HG03135 (cell line): ENCODE measurements at regions not wholly inside any gene's neighbourhood (a gene's known extent, or its start where the extent isn't known, plus 50 kb on each side); places are given as distances from the start of the nearest gene placed in this dataset.
A peak's percentile ranks its signal among the peaks of the same experiment; 100 is the strongest.

Experiments used
- ATAC-seq: cut with Tn5 transposase; IDR thresholded peaks from one replicate; pipeline ENCODE4 v1.9.1; 2021; ENCODE audit warnings: mild to moderate bottlenecking, moderate library complexity; ENCODE audit not compliant: unreplicated experiment

DNA sequence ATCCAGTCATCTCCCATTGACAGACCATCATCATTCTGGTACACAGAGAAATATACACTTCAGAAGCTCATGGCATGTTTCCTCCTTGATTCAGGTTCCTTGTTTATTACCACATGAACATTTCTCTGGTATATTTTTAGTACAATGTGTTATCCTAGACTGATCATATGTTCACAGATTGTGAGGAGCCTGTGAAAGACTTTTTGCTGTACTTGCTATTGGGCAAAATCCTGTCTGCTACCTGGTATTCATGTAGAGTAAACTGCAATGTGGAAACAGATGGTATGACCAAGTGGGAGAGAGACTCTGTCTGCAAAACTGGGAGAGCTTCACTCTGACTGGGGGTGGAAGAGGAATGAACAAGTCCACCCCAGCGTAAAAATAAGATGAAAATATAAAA is 657.2 kb downstream of the IRS1 start:
- ATAC-seq, result no peak

DNA sequence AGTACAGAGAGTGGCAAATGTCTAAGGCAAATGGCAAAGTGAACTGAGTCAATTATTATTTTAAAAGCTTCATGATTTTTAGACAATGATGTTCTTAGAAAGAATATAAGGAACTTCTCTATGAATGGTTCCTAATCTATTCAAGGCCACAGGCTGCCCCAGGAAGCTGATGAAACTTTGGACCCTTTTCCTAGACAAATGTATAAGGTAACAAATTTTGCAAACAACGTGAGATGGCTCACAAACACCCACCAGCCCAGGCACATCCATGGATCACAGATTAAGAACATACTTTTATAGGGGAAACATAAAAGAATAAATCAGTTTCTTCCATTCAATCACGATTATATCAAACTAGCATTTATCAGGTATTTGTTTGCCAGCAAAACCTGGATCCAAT is 659.0 kb downstream of the IRS1 start:
- no peak for ATAC-seq

DNA sequence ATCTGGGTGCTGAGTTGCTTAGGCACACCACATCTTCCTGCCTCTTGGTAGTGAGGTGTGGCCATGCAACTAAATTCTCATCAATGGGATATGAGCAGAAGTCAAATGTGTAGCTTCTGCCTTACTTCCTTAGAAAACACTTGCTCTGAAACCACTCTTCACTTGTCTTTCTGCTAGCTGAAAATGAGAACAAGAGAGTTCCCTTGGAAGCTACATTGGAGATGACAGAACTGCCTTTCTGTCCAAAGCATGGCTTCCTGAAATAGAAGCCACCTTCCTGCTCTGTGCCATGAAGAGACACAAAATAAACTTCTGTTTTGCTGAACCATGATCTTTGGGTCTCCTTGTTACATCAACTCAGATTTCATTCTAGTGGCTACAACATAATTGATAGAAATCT is 659.9 kb downstream of the IRS1 start:
- ATAC-seq, result no peak

DNA sequence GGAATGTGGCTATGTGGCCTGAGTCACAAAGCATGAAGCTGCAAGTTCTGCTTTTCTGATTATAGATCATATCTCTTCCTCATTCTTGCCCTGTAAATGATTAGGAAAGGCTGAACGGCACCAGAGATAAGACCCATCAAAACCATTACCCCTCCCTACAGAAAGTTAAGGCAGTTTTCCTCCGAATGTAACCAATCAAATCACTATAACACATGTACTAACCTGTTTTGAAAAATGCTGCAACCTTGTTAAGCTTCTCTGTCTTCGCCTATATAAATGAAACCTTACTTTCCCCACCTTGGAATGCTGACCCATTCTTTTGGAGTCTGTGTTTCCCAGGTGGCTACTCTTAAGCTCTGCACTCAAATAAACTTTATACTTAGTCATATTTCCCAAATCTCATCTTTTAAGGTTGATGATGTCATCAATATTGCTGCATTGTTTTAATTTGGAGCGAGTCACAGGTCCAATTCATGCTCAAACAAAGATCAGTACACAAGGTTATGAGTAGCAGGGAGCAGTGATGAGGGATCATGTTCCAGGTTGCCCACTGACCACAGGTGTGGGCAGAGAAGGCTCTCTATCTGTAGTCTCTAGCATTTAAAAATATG is 662.3 kb downstream of the IRS1 start:
- ATAC-seq, result peak; percentile 78

DNA sequence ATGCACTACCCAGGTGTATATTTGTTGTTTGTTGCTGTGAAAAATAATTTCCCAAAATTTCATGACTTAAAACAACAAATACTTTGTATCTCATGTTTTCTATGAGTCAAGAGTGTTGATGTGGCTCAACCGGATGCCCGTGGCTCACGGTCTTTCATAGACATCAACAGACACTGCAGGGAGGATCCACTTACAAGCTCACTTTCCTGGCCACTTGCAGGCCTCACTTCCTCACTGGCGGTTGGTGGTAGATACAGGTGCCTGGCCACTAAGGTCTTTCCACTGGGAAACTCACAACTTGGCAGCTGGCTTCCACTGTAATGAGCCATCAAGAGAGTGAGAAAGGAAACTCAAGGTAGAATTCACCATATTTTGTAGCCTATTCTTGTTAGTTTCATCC is 662.9 kb downstream of the IRS1 start:
- ATAC-seq, result peak; percentile 80

DNA sequence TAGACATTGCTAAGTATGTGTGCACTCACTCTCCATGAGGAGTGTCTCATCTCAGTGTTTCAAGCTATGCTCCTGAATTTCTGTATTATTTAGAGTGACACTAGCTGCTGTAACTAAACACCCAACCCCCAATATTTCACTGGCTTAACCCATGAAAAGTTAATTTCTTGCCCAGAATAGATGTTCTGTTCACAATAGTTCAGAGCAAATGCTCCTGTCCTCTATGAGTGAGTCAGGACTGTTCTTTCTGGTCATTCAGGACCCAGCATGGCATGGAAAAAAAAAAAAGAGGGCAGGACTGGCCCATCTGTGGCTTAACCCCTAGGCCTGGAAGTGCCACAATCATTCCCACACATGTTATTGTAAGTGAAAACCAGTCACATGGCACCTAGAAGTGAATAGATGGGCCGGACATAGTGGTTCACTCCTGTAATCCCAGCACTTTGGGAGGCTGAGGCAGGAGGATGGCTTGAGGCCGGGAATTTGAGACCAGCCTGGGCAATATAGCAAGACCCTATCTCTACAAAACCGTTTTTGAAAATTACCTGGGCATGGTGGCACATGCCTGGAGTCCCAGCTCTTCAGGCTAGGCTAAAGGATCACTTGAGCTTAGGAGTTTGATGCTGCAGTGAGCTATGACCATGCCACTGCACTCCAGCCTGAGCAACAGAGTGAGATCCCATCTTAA is 663.6 kb downstream of the IRS1 start:
- no peak for ATAC-seq

DNA sequence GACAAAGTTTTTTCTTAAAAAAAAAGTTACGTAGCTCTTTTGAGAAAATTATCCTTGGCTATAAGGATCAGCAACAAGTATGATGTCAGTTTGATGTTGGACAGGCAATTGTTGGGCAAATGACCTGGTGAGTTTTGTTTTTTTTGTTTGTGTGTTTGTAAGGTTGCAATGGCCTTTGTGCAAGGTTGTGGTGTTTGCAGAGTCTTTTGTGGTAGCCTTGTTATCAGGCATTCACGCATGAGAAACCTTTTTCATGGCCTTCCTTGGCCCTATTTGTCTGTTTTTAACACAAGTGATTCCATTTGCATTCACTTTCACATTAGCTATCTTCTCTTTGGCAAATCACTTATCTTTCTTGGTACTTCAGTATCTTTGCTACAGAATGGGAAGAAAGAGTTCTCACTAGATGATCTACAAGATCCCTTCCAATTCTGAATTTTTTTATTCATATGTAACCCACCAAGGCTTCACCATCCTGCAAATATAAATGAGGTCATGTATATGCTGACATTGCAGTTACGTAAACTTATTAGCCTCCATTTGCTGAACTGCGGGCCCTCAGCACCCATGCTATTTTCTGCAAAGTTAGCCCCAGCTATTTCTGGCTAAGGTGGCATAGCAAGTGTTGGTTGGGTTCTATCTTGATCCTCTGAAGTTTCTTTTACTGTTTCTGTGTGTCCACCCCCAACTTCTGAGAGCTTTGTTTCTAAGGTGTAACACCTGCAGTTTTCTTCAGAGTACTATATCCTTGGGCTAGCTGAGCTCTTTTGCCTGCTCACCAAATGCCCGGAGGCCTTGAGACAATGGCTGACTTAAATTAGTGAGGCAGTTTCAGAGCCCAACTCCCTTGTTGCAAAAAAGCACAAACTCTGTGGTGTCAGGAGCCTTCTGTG is 667.1 kb downstream of the IRS1 start:
- ATAC-seq, result no peak

DNA sequence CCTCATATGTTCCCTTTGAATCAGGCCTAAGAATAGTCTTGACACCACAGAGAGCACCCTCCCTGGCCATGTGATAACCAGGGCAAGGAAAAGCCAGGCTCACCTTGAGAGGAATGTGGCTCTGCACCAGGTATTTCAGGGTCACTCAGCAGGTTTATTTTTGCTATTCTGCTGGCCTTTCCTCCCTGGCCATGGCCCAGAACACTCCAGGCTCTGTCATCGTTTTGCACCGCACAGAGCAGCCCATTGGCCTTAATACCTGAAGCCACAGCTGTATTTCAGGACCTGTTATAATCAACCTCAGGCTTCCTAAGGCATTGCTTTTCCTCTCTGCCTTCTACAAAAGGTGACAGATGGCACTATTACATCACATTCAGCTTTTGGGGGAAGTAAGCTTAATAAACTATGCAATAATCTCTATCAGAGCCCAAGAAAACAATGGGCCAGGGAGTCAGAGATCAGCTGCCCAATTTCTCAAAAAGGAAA is 668.3 kb downstream of the IRS1 start:
- ATAC-seq, result no peak

DNA sequence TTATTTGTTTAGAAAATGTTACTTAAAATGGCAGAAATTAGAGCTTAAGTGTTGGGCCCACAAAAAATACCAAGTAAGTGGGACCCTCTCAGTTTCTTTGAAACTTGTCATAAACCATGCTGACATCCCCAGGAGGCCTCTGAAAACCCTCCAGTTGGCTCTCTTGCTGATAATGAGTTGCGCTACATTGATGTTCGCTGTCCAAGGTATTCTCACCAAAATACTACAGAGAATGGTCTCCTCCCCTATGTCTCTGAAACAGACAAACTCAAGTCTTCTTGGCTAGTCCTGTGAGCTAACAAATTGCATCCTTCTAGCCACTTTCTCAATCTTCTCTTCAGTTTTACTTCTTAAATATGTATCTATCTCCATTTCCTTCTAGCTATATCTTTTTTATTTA is 669.4 kb downstream of the IRS1 start:
- no peak for ATAC-seq

DNA sequence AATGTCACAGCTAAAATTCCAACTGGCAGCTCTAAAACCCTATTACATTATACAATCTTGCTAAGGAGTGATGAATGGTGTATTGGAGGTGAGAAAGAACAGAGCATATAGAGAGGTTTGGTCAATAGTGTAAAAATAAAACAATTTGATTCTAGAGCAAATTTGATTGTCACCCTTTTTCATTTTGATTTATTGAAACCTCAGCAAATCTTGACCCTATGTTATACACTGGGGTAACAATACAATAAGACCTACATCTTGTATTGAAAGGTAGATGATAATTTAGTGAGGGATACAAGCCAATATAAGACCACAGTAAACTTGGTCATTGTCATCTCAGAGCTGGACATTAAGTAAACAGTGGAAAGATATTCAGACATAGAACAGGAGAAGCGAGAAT is 671.9 kb downstream of the IRS1 start:
- no peak for ATAC-seq

DNA sequence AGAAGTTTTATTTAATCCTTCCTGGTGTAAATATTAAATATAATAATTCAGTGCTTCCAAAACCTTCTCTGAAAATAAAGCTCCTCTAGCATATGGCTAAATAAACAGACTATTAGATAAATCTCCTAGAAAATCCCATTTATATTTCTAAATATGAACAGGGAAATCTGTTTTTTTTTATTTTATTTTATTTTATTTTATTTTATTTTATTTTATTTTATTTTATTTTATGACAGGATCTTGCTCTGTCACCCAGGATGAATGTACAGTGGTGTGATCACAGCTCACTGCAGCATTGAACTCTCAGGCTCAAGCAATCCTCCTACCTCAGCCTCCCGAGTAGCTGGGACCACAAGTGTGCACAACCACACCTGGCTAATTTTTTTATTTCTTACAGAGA is 673.5 kb downstream of the IRS1 start:
- ATAC-seq, result no peak

DNA sequence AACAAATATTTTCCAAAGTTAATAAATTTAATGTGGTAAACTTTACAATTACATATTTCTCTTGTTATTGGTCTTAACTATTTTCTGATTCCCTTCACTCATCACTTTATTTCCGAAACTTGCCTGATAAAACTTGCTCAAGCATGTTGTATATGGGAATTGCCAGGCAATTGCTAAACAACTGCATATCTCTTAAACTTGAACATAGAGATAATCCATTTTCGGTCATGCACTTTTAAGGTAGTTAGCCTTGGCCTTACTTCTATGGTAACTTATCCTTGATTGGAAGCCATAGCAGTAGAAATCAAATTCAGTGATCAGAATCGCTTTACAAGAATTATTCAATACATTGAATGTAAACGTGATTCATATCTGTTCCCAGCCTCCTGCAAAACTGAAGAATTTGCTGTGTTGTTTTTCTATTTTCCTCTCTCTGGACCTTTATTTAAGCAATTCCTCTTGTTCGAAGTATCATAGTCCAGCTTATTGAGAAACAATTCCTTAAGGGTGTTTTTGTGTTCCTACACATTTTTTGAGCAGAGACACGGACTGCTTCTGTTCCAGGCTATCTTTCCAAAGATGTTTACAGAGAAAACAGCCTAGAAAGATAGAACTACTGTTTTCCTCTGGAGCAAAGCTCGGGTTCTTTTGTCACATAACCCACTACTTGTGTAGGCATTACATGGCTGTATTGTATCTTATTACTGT is 674.3 kb downstream of the IRS1 start:
- ATAC-seq, result no peak

DNA sequence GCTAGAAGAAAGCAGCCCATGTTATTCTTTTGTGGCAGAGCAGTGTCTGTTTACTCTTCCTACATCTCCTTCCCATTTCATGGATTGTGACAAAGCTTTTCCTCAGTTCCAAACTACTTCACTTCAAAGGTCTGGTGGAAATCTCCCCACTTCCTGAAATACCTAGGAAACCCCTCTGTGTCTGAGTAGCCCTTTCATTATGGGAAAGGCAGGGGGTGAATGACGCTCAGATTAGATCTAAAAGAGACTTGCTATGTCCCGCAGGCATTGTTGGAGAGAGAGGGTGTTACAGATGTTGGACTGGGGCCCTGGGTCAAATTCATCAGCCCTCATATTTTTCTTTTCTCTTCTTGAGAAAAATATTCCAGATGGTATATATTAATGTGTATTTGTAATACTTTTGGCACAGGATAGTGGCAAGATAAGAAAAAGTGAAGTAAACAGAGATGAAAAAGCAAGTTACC is 675.0 kb downstream of the IRS1 start:
- no peak for ATAC-seq

DNA sequence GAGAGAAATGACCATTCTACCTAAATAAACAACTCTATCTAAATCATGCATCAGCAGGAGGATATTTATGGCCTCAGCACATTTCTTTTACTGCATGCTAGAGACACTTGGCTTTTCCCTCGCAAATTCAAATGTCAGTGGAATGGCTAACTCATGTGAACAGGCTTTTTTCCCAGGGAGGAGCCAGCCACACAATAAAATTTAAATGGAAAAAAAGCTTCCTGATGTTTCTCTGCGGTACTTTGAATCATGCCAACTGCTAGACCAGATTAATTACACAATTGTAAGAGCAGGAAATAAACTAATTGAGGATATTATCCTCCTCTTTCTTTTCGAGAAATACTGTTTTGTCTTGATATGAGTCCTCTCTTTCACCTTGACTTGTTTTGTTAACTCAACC is 676.3 kb downstream of the IRS1 start:
- no peak for ATAC-seq

DNA sequence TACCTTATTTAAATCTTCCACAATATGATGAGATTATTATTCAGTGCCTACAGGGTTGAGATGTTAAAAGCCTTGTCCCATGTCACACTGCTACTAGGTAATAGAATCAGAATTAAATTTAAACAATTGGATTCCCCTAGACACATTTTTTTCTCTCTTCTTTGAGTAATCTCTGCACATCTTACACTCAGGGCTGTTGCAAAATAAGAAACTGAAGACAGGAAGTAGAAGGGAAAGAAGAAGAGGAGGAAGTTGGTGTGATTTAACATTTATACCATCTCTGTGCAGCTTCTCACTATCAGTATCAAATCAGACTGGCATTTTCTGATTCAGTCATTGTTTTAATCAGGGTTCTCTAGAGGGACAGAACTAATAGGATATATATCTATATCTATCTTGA is 677.6 kb downstream of the IRS1 start:
- no peak for ATAC-seq

DNA sequence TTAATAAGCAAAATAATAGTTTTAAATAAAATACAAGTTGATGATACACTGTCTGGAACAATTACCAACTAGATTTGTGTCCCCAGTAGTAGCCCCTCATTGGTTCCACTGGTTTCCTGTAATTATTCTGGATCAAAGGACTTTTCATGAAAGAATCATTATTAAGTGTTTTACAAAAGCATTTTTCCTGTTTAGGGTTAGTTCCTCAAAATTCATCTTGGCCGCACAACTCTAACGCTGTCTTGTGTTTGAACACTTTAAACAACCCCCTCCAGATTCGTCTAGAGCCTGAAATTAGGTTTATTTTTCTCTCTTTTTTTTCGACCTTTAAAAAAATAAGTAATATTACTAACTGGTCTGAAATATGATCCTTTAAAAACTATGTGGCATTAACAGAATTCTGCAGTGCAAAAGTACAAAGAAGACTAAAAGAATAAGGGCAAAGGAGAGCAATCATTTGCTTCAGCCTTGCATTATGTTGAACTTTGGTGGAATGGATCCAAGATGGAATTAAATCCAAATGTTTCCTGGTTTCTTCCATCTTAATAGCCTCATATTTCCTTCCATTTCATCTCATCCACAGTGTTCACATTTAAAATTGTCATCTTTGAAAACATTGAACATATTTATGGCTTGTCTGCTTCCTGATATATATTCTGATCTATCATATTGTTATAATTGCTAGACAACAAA is 678.4 kb downstream of the IRS1 start:
- ATAC-seq, result no peak

DNA sequence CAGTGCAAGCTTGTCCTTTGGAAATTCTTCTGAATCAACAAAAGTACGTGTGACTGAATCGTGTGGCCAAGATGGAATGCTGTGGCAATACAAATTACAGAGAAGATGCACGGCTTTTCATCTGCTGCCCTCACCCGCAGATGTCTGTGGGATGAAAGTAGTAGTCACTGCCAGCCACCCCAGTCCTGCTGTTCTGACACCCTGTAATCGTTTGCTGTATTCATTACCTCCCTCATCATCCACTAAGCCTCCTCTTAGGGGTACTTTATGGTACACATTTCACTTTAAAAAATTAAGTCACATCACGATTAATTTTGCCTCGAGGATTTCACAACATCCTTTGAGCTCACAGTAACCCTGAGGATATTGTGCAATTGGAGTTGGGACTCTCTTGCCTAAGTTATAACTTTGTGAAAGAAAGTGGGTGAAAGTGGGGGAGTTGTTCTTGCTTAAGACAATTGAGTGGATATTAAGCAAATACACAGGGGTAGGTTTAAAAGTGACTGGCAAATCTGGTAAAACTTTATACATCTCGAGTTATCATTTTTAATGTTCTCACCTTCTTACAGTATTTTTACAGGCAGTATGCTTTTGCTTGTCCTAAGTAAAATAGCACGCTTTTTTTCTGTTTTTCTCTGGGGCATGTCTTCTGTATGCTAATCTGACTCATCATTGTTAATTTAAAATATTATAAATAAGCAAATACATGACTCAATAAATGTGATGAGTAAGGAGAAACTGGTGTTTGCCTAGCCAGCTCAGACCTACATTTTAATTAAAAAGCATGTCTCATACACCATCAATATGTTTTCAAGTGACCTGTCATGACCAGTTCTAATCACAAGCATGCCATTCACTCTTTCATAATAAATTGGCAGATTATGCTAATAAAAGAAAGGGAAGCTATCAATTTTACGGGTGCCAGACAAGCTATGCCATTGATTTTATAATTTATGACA is 680.9 kb downstream of the IRS1 start:
- ATAC-seq, result no peak

DNA sequence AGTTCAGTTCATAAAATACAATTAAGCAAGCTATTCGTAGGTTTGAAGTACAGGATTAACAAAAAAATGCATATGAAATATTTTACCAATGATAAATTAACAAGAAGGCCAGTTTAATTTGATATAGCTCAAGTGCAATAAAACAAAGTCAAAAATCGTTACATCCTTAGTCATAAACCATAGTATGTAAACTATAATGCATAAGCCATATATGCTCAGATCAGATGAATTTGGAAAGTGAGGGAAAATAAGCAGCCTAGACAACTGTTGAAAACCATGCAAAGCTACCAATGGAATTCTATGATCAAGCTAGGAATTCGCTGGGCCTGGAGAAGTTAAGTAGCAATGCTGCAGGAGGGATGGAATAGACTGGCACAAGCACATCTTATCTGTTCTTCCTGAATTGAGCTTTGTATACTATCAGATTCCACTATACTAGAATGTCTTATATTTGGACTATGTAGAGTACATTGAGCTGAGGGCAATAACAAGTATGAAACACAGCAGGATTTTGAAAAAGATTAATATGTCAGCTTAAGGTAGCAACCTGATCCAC is 682.0 kb downstream of the IRS1 start:
- ATAC-seq, result no peak

DNA sequence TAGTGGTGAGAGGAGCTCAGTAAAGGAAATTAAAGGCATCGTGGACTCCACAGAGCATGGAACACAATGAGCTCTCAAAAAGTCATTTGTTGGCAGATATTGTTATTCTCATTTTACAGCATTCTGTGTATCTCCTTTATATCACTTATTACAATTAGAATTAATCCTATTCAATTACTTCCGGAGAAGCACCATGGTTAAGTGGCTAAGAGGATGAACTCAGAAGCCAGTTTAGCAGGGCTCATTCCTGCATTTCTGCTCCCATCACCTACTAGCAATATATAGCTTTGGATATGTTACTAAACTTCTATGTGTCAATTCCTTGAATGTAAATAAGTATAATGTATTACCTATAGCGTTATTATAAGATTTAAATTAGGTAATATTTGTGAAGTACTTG is 683.3 kb downstream of the IRS1 start:
- ATAC-seq, result no peak
